Stimulated activated CD8-positive, alpha-beta memory T cell treated with anti-CD3 and anti-CD28 coated beads, Interleukin-7, amount 100 ng/mL, for 24 hours (primary cell): ENCODE measurements at regions not wholly inside any gene's neighbourhood (a gene's known extent, or its start where the extent isn't known, plus 50 kb on each side); places are given as distances from the start of the nearest gene placed in this dataset.
"Not testable (repeated sequence)": the region's sequence is repeated elsewhere in the genome, so short reads cannot be mapped to it uniquely, and the experiment has no call there.

Source experiments
- DNase-seq: peaks from one replicate; pipeline ENCODE4 v3.0.0-alpha.2; 2020; ENCODE audit warnings: low read depth

GRCh38 chr16:88301886-88302285, 80.9 kb upstream of the ZNF469 start:
- DNase-seq = no peak

DNA sequence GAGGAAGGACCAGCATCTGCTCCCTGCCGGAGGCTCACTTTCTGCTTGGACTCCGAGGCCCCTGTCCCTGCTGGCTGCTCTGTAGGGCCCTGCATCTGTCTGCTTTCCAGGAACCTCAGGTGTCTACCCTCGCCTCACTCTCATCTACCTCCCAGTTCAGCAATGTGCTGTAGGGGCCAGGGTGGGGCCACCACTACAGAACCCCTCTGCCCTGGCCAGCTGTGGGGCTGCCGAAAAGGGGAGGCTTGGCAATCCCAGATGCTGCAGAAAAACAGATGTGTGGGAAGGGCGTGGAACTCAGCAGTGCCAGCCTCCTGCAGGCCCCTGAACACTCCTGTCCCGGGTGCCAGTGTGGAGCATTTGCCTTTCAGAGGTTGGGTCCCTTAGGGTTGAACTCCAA, 80.1 kb upstream of the ZNF469 start:
- DNase-seq = no peak

- DNase-seq = no peak
Observed at GRCh38 chr16:88303405-88303804, 79.4 kb upstream of the ZNF469 start.

DNA sequence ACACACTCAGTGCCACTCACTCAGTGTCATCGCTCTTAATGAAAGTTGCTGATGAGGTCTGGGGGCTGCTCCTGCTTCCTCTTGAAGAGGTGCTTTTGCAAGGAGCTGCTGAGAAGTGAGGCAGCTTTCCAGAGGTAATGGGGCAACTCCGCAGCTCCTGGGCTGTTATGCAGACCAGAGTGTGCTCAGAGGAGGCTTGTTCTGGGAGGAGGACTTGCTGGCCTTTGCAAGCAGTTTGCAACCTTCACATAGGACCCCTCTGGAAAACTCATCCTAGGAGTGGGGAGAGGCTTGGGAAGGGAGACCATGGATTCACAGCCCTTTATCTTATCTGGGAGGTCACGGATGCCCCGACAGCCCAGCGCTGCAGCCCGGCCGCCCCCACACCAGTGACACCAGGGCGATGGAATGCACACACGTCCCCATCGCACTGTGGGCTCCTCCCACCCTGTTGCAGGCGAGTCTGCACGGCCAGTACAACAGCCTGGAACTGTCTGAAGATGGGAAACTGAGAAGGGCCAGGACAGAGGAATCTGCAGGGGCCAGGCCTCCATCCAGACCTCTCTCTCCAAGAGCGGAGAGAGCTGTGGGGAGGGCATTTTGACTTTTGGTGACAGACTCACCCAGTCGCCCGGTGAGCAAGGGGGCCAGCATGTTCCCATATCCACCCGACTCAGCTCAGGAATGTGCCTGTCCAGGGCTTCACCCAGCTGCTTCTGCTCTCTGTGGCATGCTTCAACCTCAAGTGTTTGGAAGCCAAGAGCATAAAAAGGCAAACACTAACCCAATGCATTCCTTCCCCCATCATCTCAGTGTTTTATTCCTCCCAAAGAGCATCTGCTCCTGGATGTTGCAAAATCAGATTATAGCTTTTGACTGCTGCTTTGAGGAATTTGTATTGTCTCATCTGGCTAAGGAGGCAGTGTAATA, 78.6 kb upstream of the ZNF469 start:
- DNase-seq = no peak

- no peak for DNase-seq
Observed at GRCh38 chr16:88305176-88305575, 77.6 kb upstream of the ZNF469 start.

DNA sequence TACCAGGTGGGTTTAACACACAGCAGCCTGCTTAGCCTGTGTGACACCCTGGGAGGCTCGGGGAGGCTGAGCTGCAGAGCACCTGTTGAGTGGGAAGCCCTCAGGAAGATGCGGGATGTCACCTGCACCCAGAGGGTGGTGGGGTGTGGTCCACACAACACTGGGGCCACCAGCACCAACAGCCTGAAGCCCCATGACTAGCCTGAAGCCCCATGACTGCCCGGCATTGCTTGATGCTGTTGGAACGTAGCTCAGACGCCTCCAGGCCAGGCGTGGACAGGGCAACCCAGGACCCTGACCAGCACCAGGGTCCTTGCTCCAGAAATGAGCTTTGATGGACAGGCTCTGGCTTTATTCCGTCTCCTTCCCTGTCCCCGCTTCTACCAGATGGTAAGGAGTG, 76.3 kb upstream of the ZNF469 start:
- DNase-seq = no peak

GRCh38 chr16:88306860-88307545, 75.8 kb upstream of the ZNF469 start:
- DNase-seq = no peak

- no peak for DNase-seq
Observed at GRCh38 chr16:88308441-88309173, 74.2 kb upstream of the ZNF469 start.

DNA sequence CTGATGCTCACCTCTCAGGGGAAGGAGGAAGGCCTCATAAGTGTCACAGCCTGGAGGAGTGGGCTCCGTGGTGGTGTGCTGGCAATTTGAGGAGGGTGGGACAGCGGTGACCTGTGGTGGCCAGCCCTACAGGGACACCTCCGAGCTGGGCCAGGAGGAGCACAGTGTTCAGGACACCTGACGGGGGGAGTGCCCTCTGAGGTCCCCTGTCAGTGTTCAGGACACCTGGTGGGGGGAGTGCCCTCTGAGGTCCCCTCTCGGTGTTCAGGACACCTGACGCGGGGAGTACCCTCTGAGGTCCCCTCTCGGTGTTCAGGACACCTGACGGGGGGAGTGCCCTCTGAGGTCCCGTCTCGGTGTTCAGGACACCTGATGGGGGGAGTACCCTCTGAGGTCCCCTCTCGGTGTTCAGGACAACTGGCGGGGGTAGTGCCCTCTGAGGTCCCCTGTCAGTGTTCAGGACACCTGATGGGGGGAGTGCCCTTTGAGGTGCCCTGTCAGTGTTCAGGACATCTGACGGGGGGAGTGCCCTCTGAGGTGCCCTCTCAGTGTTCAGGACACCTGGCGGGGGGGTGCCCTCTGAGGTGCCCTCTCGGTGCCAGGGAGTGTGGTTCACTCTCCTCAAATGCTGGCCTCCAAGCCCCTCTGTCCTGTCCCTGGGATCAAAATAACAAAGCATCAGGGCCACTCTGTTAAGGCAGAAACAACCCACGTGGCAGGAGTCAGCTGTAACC, 73.4 kb upstream of the ZNF469 start:
- DNase-seq = no peak

DNA sequence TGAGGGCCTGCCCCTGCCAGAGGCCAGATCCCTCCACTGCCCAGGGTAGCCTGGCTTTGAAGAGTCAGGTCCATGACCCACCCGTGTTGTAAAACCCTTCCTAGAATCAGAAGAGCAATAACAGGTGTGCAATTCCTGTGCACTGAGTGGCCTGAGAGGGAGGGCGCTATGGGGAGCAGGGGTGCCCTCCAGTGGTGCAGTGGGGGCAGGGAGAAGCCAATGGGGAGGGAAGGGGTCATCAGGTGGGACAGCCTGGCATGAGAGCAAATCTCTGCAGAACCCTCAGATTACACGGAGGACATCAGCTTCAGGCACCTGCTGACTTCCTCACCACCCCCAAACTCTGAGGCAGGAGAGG, 72.9 kb upstream of the ZNF469 start:
- no peak for DNase-seq

- DNase-seq = no peak
Observed at GRCh38 chr16:88310796-88311605, 71.8 kb upstream of the ZNF469 start.

- not testable (repeated sequence) for DNase-seq
Observed at GRCh38 chr16:88311860-88312259, 70.9 kb upstream of the ZNF469 start.

GRCh38 chr16:88312732-88313131, 70.0 kb upstream of the ZNF469 start:
- DNase-seq = no peak

GRCh38 chr16:88314991-88315542, 67.7 kb upstream of the ZNF469 start:
- DNase-seq = no peak

DNA sequence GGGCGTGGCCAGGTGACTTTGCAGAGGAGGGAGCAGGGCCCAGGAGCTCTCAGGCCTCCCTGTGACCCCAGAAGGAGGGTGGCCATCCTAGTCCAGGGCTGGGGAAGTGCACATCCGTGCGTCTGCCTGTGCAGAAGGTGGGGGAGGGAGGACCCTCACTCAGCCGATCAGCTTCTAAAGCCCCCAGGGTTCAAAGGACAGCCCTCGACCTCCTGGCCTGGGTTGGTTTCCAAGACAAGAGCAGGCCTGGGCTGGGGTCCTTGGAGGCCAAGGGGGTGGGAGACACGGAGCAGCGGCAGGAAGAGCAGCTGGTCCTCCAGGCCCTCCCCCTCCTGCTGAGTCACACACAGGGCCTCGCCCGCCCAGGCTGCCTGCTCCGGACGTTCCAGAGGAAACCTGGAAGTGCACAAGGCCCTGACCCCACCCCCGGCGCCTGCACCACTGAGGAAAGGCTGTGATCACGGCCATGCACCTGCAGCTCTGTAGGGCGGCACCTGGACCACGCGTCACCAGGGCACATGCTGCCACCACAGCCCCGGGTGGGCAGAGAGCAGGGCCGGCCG, 67.1 kb upstream of the ZNF469 start:
- DNase-seq = no peak

DNA sequence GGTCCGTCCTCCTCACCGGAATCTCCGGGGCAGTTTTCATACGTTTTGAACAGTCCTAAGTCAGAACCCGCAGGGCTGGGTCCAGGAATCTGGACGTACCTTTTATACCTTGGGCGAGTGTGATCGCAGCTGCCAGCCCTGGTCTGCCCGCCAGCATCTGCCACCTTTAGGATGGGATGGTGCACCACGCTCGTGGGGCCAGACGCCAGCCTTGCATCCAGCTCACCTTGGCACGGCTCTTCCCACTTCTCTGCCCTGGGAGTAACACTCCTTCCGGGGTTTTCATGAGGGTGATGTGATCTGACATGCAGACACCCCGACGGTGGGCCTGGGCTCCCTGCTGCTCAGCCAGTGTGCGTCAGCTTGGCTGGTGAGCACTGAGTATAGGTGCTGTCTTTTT, 66.6 kb upstream of the ZNF469 start:
- no peak for DNase-seq

DNA sequence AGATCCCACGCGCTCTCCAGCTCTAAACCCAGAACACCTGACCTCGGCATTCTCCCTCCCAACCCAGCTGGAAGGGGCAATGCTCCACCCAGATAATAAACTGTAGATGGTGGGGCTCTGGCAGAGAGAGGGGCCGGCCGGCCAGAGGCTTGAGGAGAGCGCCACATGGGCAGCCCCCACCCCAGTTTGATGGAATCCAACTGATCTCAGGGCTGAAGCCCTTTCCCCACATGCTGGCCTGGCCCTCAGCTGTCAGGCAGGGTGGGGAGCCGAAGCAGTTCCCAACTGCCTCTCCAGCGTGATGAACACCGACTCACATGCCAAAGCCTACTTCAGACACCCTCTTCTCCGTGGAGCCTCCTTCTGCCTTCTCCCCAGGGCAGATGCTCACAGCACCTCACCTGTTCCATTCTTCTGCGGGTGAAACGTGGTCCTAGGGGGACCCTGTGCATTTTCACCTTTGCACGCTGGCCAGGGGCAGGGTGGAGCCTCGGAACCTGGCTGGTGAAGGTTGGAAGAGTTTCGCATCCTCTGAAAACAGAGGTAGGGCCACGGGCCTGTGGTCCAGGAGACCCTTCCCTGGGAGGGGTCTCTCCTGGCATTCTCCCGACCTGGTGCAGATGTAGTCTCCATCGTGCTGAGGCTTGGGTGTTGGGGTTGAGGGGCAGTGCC, 65.7 kb upstream of the ZNF469 start:
- no peak for DNase-seq

- no peak for DNase-seq
Observed at GRCh38 chr16:88317613-88317965, 65.2 kb upstream of the ZNF469 start.

DNA sequence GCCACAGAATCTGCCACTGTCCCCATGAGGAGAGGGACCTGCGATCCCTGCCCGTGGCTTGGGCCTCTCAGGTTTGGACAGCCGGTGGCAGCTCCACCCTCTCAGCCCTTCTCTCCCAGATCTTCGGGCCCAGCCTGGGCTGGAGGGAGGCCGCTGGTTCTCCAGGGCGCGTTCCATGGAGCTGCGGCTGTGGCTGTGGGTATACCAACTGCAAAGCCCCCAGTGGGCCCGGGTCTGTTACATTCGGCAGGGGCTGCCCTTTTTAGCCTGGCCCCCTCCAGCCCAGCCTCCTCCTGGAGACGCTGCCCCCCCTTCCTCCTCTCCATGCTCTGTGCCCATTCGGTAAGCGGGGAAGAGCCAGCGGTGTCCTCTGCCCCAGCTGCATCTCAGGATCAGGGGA, 64.7 kb upstream of the ZNF469 start:
- DNase-seq = no peak

DNA sequence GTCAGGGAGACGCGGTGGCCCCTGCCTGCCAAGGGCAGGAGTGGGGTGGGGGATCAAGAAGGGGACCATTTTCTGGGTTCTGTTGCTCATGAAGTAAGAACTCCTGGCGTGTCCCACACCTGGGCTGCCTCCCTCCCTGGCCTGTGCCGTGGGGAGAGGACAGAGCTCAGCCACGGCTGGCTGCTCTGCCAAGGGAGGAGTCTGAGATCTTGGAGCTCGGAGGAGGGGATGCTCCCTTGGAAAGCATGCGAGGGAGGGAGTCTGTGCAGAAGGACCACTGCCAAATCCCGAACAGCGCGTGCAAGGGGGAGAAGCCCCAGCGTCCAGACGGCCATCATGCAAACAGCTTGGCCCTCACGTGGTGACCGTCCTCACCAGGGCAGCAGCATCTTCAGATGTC, 64.2 kb upstream of the ZNF469 start:
- no peak for DNase-seq
